ENCODE measurements at regions not wholly inside any gene's neighbourhood (a gene's known extent, or its start where the extent isn't known, plus 50 kb on each side); places are given as distances from the start of the nearest gene placed in this dataset.

GRCh38 chr12:91316161-91316906 is 133.7 kb upstream of the DCN start:
- no peak for DNase-seq (ENCODE audit: low read depth, low spot score)

DNA sequence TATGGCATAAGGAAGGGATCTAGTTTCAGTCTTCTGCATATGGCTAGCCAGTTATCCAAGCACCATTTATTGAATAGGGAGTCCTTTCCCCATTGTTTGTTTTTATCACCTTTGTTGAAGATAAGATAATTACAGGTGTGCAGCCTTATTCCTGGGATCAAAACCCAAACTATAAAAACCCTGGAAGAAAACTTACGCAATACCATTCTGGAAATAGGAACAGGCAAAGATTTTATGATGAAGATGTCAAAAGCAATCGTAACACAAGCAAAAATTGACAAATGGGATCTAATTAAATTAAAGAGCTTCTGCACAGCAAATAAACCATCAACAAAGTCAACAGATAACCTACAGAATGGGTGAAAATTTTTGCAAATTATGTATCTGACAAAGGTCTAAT is 128.5 kb upstream of the DCN start:
- DNase-seq (ENCODE audit: low read depth, low spot score): no peak

- no peak for DNase-seq (ENCODE audit: low read depth, low spot score)
These were observed 126.8 kb upstream of the DCN start for GRCh38 chr12:91309450-91309849.

- no peak for DNase-seq (ENCODE audit: low read depth, low spot score)
These were observed 125.5 kb upstream of the DCN start for GRCh38 chr12:91307957-91308670.

- DNase-seq (ENCODE audit: low read depth, low spot score): no peak
These were observed 107.7 kb upstream of the DCN start for GRCh38 chr12:91290354-91290753.

GRCh38 chr12:91289906-91290305 is 107.3 kb upstream of the DCN start:
- DNase-seq (ENCODE audit: low read depth, low spot score): peak; percentile 14

GRCh38 chr12:91289072-91289471 is 106.5 kb upstream of the DCN start:
- DNase-seq (ENCODE audit: low read depth, low spot score): no peak

GRCh38 chr12:91287753-91288152 is 105.1 kb upstream of the DCN start:
- no peak for DNase-seq (ENCODE audit: low read depth, low spot score)

DNA sequence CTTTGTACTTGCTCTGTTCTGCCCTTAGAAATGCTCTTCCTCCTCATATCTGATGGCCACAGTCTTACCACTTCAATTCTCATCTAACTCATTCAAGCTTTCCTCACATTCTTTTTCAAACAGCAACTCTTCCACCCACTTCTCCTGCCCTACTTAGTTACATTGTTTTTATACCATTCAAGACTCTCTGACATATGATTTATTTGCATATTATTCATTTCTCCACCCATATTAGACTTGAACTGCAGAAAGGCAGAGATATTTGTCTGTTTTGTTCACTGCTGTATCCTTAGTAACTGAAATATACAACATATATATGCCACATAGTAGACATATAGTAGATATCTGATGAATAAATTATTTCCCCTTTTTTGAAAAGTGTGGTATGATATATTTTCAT is 95.5 kb upstream of the DCN start:
- DNase-seq (ENCODE audit: low read depth, low spot score): no peak

DNA sequence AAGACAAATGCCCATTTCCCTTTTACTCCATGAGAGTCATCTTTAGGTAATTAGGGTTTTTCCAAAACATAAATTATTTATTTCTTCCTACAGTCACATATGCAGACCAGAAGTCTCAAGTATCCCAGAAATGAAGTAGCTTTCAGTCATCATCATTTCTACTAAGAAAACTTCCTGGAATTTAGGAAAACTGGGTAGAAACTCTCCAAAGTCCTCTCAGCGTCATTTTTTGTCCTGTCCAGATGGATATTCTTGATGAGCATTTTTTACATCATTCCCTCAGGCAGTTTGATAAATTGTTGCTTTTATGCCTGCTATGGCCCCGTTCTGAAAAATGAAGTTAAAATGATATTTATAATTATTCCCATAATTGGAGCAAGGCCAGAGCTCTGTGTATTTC is 93.9 kb upstream of the DCN start:
- no peak for DNase-seq (ENCODE audit: low read depth, low spot score)

DNA sequence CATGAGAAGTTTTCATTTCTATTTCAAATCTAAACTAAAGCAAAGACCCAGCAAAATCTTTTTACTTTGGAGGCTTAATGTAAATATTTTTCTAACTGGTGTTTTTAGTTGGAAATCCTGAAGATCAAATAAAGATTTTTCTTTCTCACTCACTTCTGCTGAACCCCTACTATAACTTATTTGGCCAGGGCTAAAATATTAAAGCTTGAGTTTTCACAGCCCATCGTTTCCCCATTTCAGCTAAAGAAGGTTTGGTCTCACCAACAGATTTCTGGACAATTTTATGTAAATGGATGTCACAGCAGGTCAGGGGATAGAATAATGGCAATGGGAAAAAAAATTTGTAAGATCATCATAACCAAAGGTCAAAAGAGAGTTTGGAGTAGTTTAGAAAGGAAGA is 92.7 kb upstream of the DCN start:
- no peak for DNase-seq (ENCODE audit: low read depth, low spot score)

DNA sequence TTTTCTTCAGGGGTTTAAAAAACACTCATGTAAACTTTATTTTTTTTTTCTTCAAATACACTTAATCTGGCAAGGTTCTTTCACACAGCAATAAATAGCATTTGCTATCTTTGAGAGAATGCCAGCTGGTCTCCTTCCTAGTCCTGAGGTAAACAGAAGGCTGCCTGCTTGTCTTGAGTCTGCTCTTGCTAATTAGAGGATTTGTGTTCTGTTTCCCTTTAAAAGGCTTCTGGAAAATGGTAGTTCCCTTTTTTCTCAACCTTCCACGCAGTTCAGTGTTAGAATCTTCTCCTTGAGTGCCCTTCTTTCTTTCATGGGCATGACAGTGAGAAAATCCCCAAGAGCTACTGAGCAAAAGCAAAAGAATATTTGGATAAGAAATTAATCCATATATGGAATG is 92.3 kb upstream of the DCN start:
- DNase-seq (ENCODE audit: low read depth, low spot score): peak; percentile 86

DNA sequence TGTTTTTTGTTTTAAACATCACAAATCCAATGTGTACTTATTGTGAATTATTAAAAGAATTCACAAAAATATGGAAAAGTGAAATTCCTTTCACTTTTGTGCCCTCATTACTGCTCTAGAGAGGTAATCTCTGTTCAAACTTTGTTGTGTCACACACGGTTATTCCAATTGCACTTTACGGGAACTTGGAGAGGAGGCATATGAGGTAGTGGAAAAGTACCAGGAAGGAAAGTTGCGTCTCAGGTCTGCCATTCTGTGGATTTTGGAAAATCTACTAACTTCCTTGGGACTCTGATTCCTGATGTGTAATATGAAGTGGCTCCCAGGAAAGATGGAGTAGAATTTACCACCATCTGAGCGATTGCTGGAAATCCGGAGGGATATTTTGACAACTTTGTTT is 90.9 kb upstream of the DCN start:
- no peak for DNase-seq (ENCODE audit: low read depth, low spot score)

DNA sequence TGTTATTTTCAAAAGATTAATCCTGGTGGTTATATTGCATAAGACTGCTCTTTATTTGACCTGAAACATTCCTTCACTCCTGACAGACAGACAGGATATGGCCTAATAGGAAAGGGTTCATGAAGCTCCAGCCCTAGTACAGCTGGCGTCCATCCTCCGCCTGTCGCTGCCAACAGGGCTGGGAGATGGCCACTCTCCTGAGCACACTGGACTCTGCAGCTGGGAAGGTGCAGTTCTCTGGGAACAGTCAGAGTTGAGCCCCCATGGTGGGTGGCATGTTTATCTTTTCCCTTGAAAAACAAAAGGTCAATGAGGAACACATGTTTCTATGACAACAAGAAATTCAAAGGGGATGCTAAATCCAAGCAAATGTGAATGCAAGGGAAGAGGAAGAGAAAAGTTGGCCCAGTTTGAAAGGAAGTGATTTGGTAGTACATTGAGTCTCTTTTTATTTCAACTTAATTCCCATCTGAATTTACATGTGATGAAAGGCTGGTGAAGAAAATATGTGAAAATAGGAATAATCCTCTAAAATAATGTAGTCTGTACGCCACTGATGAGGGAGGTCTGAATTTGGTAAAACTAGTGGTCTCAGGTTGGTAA is 89.9 kb upstream of the DCN start:
- no peak for DNase-seq (ENCODE audit: low read depth, low spot score)

DNA sequence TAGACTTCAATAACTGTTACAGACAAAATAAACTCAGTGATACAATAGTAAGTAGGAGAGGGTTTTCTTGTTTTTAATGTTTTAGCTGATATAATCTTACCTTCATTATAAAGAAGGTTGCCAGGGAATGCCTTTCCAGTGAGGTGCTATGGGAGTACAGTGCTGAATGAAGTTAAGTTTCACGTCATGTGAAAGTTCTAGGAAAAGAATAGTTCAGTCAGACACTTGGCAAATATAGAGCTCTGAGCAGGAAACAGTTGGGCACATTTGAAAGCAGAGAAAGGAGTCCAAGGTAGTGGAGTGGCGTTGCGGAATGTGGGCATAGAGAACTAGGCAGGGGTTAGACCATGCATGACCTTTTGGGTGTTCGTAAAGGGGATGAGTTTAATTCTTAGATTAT is 88.6 kb upstream of the DCN start:
- DNase-seq (ENCODE audit: low read depth, low spot score): peak; percentile 20

DNA sequence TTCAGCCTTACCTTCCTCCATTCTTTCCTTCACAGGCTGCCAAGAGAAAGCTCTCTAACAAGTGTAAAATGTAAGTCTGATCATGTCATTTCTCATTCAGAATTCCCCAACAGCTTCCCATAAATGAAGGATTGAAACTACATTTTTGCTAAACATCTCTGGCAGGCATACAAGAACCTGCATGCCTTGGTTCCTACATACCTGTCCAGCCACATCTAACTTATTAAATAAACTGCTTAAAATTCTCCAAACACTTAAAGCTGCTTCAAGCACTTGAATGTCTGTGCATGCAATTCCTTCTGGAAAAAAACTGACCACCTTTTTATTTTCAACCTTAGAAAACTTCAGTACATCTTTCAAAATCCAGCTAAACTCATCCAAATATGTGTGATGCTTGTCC is 84.4 kb upstream of the DCN start:
- DNase-seq (ENCODE audit: low read depth, low spot score): no peak

DNA sequence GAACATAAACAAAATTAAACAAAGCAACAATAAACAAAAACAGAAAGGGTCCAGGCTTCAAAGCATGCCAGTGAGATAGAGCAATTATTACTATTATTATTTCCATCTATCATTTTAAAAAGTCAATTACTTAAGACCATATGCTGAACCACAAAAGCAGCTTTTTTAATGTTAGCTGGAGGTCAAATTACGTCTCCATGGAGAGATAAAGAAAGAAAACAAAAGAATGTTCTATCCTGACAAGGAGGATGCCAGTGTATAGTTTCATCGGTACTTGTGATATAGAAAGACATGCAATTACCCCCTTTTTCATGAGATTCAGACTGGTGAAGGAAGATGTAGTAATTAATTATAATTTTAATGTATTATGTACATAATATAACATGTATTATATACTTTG is 81.6 kb upstream of the DCN start:
- DNase-seq (ENCODE audit: low read depth, low spot score): no peak

DNA sequence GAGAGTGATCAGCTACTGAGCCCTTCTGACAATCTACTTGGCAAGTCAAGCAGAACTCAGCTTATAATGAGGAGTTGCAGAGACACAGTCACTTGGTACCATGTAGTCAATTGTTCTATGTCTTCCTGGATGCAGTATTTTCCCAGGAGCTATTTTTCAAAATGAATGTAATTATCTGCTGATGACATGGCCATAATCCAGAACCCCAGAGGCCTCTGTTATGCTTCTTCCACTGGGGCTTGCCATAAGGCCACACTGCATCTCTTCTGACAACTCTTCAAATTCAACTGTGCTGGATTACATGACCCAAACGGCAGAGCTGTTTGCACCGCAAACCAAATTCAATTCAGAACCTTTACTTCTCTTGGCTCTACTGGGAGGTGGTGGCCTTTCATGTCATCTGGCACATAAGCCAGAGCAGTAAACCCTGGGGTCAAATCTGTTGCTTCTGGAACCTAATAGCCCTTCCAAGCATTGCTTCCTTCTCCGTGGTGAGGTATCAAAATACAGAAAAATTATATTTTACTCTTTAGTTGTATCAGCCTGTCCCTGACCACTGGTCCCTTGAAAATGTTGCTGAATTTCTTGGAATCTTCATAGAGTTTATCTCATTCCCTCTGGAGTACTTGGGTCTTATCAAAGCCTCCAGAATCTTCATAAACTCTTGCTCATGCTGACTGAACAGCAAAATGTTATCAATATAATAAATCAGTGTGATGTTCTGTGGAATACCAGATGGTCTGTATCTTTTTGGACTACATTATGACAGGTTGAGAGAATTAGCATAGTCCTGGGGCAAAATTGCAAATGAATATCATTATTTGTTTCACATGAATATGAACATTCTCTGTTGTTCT is 79.4 kb upstream of the DCN start:
- no peak for DNase-seq (ENCODE audit: low read depth, low spot score)

DNA sequence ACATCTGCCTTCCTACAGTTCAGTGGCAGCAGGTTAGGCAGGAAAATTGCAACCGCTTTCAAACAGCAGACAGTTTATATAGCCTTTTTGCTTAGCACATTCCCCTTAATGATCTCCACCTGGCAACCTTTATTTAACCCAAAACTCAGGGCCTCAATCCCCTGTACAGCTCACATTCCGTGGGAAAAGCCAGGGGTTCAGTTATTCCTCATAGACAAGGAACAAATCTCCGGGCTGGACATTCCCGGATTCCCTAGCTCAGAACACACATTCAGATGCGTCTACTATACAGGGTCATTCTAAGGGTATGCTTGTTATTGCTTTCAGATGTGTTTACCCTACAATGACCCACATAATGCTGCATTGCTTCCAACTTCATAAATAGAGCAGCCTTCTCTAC is 73.8 kb upstream of the DCN start:
- DNase-seq (ENCODE audit: low read depth, low spot score): no peak

GRCh38 chr12:91252341-91252740 is 69.7 kb upstream of the DCN start:
- no peak for DNase-seq (ENCODE audit: low read depth, low spot score)

DNA sequence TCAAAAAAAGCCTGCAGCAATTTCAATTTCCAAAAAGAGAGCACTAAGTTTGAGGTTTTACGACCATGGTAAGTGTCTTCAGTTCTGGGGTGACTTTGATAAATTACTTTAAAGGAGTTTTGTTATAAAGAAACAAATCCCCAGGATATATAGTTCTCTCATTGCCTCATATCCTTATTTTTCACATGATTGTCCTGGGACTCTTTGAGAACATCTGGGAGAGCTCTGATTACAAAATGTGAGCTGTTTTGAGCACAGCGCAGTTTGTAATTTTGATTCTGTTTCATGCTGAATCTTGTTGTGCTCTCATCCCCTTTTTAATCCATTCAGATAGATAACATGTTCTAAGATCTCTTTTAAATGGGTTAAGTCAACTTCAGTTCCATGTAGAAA is 67.7 kb upstream of the DCN start:
- DNase-seq (ENCODE audit: low read depth, low spot score): no peak
